NB4 (cell line): ENCODE measurements at regions not wholly inside any gene's neighbourhood (a gene's known extent, or its start where the extent isn't known, plus 50 kb on each side); places are given as distances from the start of the nearest gene placed in this dataset.

Experiments
- DNase-seq: peaks from one replicate; pipeline ENCODE4 v3.0.0; 2010; ENCODE audit warnings: low read depth
- H3K4me3 ChIP-seq: one replicate; pipeline ENCODE4 v1.5.1; 2011; ENCODE audit warnings: mild to moderate bottlenecking, low read depth, low read length, moderate library complexity
- CTCF ChIP-seq: IDR thresholded peaks from one replicate; pipeline ENCODE4 v1.5.1; 2012; ENCODE audit warnings: low read depth, low read length
- MAX ChIP-seq: IDR thresholded peaks from 2 replicates; pipeline ENCODE4 v1.6.1; 2011; ENCODE audit warnings: low read depth, low read length
- MYC ChIP-seq: IDR thresholded peaks from 2 replicates; pipeline ENCODE4 v1.6.1; 2011; ENCODE audit warnings: low read depth, low read length
- POLR2A ChIP-seq: IDR thresholded peaks from 2 replicates; pipeline ENCODE4 v1.6.1; 2011; ENCODE audit warnings: mild to moderate bottlenecking; ENCODE audit not compliant: insufficient read length; ENCODE audit errors: extremely low read depth

- DNase-seq: no peak
- no peak for TF ChIP-seq MYC
- no peak overlapping the region for H3K4me3 ChIP-seq
Measured at GRCh38 chr9:99556998-99557397, 264.7 kb upstream of the NR4A3 start.

GRCh38 chr9:99557816-99558215, 263.9 kb upstream of the NR4A3 start:
- DNase-seq: no peak
- no peak overlapping the region for H3K4me3 ChIP-seq
- TF ChIP-seq MYC (no peak), POLR2A (no peak), MAX (no peak), CTCF (no peak)

GRCh38 chr9:99559776-99560175, 261.9 kb upstream of the NR4A3 start:
- DNase-seq: no peak
- TF ChIP-seq CTCF: no peak
- TF ChIP-seq MAX: no peak
- TF ChIP-seq MYC: no peak
- no peak for TF ChIP-seq POLR2A
- H3K4me3 ChIP-seq: no peak overlapping the region

GRCh38 chr9:99560561-99560960, 261.1 kb upstream of the NR4A3 start:
- no peak for TF ChIP-seq MAX
- no peak for TF ChIP-seq CTCF
- TF ChIP-seq MYC: no peak
- no peak for TF ChIP-seq POLR2A
- DNase-seq: no peak
- H3K4me3 ChIP-seq: no peak overlapping the region

- no peak overlapping the region for H3K4me3 ChIP-seq
- no peak for TF ChIP-seq CTCF
- TF ChIP-seq POLR2A: no peak
- TF ChIP-seq MYC: no peak
- TF ChIP-seq MAX: no peak
- no peak for DNase-seq
Measured at GRCh38 chr9:99561509-99561917, 260.2 kb upstream of the NR4A3 start.

GRCh38 chr9:99561961-99562565, 259.6 kb upstream of the NR4A3 start:
- TF ChIP-seq CTCF (no peak), POLR2A (no peak), MAX (no peak), MYC (no peak)
- H3K4me3 ChIP-seq: no peak overlapping the region
- DNase-seq: no peak
